ENCODE measurements at regions not wholly inside any gene's neighbourhood (a gene's known extent, or its start where the extent isn't known, plus 50 kb on each side); places are given as distances from the start of the nearest gene placed in this dataset.

- TF ChIP-seq SPI1 (IDR thresholded peaks at IDR 0.05; ENCODE audit: low read depth, low read length): no peak
- no peak for TF ChIP-seq TAF1 (IDR thresholded peaks at IDR 0.05; ENCODE audit: low read depth, low read length)
- no peak for TF ChIP-seq POLR2A (IDR thresholded peaks at IDR 0.05; ENCODE audit: low read depth, low read length)
- TF ChIP-seq PAX5 (IDR thresholded peaks at IDR 0.05; ENCODE audit: insufficient read depth, low read length, severe bottlenecking): no peak
- TF ChIP-seq POU2F2 (IDR thresholded peaks at IDR 0.05; ENCODE audit: low read depth, low read length): no peak
- TF ChIP-seq POLR2AphosphoS5 (IDR thresholded peaks at IDR 0.05; ENCODE audit: low read depth, low read length): no peak
- FAIRE-seq (no peak), DNase-seq (ENCODE audit: insufficient read length, low spot score) (no peak)
These were observed 588.6 kb upstream of the MKI67 start for GRCh38 chr10:128714644-128715415.

GRCh38 chr10:128716181-128716580 lies 590.0 kb upstream of the MKI67 start:
- TF ChIP-seq POLR2A (IDR thresholded peaks at IDR 0.05; ENCODE audit: low read depth, low read length) (no peak), TAF1 (IDR thresholded peaks at IDR 0.05; ENCODE audit: low read depth, low read length) (no peak), SPI1 (IDR thresholded peaks at IDR 0.05; ENCODE audit: low read depth, low read length) (no peak), PAX5 (IDR thresholded peaks at IDR 0.05; ENCODE audit: insufficient read depth, low read length, severe bottlenecking) (no peak), POLR2AphosphoS5 (IDR thresholded peaks at IDR 0.05; ENCODE audit: low read depth, low read length) (no peak), POU2F2 (IDR thresholded peaks at IDR 0.05; ENCODE audit: low read depth, low read length) (no peak)
- DNase-seq (ENCODE audit: insufficient read length, low spot score) (no peak), FAIRE-seq (no peak)

GRCh38 chr10:128721963-128722445 lies 595.8 kb upstream of the MKI67 start:
- TF ChIP-seq POU2F2 (IDR thresholded peaks at IDR 0.05; ENCODE audit: low read depth, low read length): no peak
- no peak for TF ChIP-seq PAX5 (IDR thresholded peaks at IDR 0.05; ENCODE audit: insufficient read depth, low read length, severe bottlenecking)
- no peak for TF ChIP-seq TAF1 (IDR thresholded peaks at IDR 0.05; ENCODE audit: low read depth, low read length)
- TF ChIP-seq SPI1 (IDR thresholded peaks at IDR 0.05; ENCODE audit: low read depth, low read length): no peak
- no peak for TF ChIP-seq POLR2AphosphoS5 (IDR thresholded peaks at IDR 0.05; ENCODE audit: low read depth, low read length)
- TF ChIP-seq POLR2A (IDR thresholded peaks at IDR 0.05; ENCODE audit: low read depth, low read length): no peak
- no peak for DNase-seq (ENCODE audit: insufficient read length, low spot score)
- FAIRE-seq: no peak

GRCh38 chr10:128722947-128723346 lies 596.7 kb upstream of the MKI67 start:
- DNase-seq (ENCODE audit: insufficient read length, low spot score) (no peak), FAIRE-seq (no peak)
- TF ChIP-seq POLR2AphosphoS5 (IDR thresholded peaks at IDR 0.05; ENCODE audit: low read depth, low read length) (no peak), POLR2A (IDR thresholded peaks at IDR 0.05; ENCODE audit: low read depth, low read length) (no peak), SPI1 (IDR thresholded peaks at IDR 0.05; ENCODE audit: low read depth, low read length) (no peak), PAX5 (IDR thresholded peaks at IDR 0.05; ENCODE audit: insufficient read depth, low read length, severe bottlenecking) (no peak), TAF1 (IDR thresholded peaks at IDR 0.05; ENCODE audit: low read depth, low read length) (no peak), POU2F2 (IDR thresholded peaks at IDR 0.05; ENCODE audit: low read depth, low read length) (no peak)

- no peak for DNase-seq (ENCODE audit: insufficient read length, low spot score)
- no peak for FAIRE-seq
- TF ChIP-seq PAX5 (IDR thresholded peaks at IDR 0.05; ENCODE audit: insufficient read depth, low read length, severe bottlenecking) (no peak), POLR2A (IDR thresholded peaks at IDR 0.05; ENCODE audit: low read depth, low read length) (no peak), POU2F2 (IDR thresholded peaks at IDR 0.05; ENCODE audit: low read depth, low read length) (no peak), SPI1 (IDR thresholded peaks at IDR 0.05; ENCODE audit: low read depth, low read length) (no peak), POLR2AphosphoS5 (IDR thresholded peaks at IDR 0.05; ENCODE audit: low read depth, low read length) (no peak)
These were observed 597.5 kb upstream of the MKI67 start for GRCh38 chr10:128723631-128724205.

- DNase-seq (ENCODE audit: insufficient read length, low spot score): no peak
These were observed 599.3 kb upstream of the MKI67 start for GRCh38 chr10:128725531-128725930.

DNA sequence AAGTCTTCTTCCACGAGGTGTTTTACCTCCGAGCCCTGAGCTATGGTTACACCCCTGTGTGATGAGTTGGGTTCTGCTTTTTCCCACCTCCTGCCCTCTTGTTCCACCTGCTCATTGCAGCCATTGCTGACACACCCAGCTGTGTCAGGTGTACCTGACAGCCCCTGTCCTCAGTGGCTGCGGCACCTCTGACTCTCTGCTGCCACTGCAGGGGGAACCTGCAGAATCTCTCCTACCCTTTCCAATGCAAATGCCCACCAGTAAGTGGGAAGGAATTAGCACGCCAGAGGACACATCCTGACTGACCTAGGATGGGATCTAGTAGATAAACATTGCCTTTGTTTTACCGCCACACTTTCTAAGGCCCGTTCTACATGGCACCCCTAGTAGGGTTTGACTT lies 600.9 kb upstream of the MKI67 start:
- TF ChIP-seq POLR2A (IDR thresholded peaks at IDR 0.05; ENCODE audit: low read depth, low read length) (no peak), POU2F2 (IDR thresholded peaks at IDR 0.05; ENCODE audit: low read depth, low read length) (no peak), TAF1 (IDR thresholded peaks at IDR 0.05; ENCODE audit: low read depth, low read length) (no peak), POLR2AphosphoS5 (IDR thresholded peaks at IDR 0.05; ENCODE audit: low read depth, low read length) (no peak), SPI1 (IDR thresholded peaks at IDR 0.05; ENCODE audit: low read depth, low read length) (no peak), PAX5 (IDR thresholded peaks at IDR 0.05; ENCODE audit: insufficient read depth, low read length, severe bottlenecking) (no peak)
- FAIRE-seq: no peak
- DNase-seq (ENCODE audit: insufficient read length, low spot score): no peak

More at GRCh38 chr10:128725531-128725930, 599.3 kb upstream of the MKI67 start:
- TF ChIP-seq POU2F2 (IDR thresholded peaks at IDR 0.05; ENCODE audit: low read depth, low read length) (no peak), POLR2AphosphoS5 (IDR thresholded peaks at IDR 0.05; ENCODE audit: low read depth, low read length) (no peak), POLR2A (IDR thresholded peaks at IDR 0.05; ENCODE audit: low read depth, low read length) (no peak), PAX5 (IDR thresholded peaks at IDR 0.05; ENCODE audit: insufficient read depth, low read length, severe bottlenecking) (no peak), SPI1 (IDR thresholded peaks at IDR 0.05; ENCODE audit: low read depth, low read length) (no peak), TAF1 (IDR thresholded peaks at IDR 0.05; ENCODE audit: low read depth, low read length) (no peak)
- no peak for FAIRE-seq

DNA sequence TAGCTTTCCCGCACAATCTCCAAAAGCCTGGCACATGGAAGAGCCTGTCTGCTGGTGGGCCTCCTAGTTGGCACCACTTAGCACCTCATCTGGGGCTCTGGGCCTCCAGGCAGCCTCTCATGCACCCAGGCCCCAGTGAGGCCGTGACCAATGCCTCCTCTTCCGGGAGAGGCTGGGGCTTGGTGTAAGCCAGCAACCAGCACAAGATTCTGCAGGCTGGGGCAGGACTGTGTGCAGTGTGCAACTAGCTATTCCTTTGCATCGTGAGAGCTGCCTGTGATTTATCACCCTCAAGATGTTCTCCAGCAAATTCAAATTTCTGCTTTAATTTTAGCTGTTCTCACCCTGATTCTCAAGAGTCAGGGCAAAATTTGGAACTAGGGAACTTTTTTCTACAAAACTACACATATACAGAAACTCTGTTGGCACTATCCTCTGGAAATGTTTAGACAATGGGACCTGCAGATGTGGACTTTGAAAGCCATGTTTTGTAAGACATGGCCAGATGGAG lies 603.7 kb upstream of the MKI67 start:
- TF ChIP-seq TAF1 (IDR thresholded peaks at IDR 0.05; ENCODE audit: low read depth, low read length) (no peak), POU2F2 (IDR thresholded peaks at IDR 0.05; ENCODE audit: low read depth, low read length) (no peak), POLR2AphosphoS5 (IDR thresholded peaks at IDR 0.05; ENCODE audit: low read depth, low read length) (no peak), PAX5 (IDR thresholded peaks at IDR 0.05; ENCODE audit: insufficient read depth, low read length, severe bottlenecking) (no peak), POLR2A (IDR thresholded peaks at IDR 0.05; ENCODE audit: low read depth, low read length) (no peak), SPI1 (IDR thresholded peaks at IDR 0.05; ENCODE audit: low read depth, low read length) (no peak)
- FAIRE-seq: no peak
- DNase-seq (ENCODE audit: insufficient read length, low spot score): no peak

DNA sequence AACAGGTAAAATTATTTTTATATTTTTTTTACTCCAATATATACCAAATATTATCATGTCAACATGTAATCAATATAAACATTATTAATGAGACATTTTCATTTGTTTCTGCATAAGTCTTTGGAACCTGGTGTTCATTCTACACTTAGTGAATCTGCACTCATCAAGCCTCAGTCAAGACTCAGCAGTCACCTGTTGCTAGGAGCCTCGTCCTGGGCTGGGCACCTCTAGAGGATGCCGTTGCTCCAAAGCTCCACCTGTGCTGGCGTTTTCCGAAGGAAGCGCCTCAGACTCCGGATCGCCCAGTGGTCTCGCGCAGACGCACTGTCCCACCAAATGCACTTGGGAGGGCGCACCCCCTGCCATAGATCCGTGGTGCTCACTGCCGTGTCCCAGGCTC lies 604.7 kb upstream of the MKI67 start:
- TF ChIP-seq TAF1 (IDR thresholded peaks at IDR 0.05; ENCODE audit: low read depth, low read length): no peak
- no peak for TF ChIP-seq POU2F2 (IDR thresholded peaks at IDR 0.05; ENCODE audit: low read depth, low read length)
- TF ChIP-seq PAX5 (IDR thresholded peaks at IDR 0.05; ENCODE audit: insufficient read depth, low read length, severe bottlenecking): no peak
- TF ChIP-seq SPI1 (IDR thresholded peaks at IDR 0.05; ENCODE audit: low read depth, low read length): no peak
- no peak for TF ChIP-seq POLR2AphosphoS5 (IDR thresholded peaks at IDR 0.05; ENCODE audit: low read depth, low read length)
- TF ChIP-seq POLR2A (IDR thresholded peaks at IDR 0.05; ENCODE audit: low read depth, low read length): no peak
- no peak for FAIRE-seq
- no peak for DNase-seq (ENCODE audit: insufficient read length, low spot score)

All from GM12891 (cell line).